A549 (cell line): ENCODE measurements at regions not wholly inside any gene's neighbourhood (a gene's known extent, or its start where the extent isn't known, plus 50 kb on each side); places are given as distances from the start of the nearest gene placed in this dataset.
"Not testable (repeated sequence)": the region's sequence is repeated elsewhere in the genome, so short reads cannot be mapped to it uniquely, and the experiment has no call there.

Source experiments
- ATAC-seq, 2 experiments: fragments of 200-7000 bp in 1 of 2; fragments of >200 bp in 1 of 2; cut with Nextera tagmentation in 1 of 2; cut with Tn5 transposase in 1 of 2; 3 replicates each; pipeline versions ENCODE4 v1.8.0 to v1.9.1; 2018 to 2020; ENCODE audit warnings: mild to moderate bottlenecking in 1 of 2, moderate library complexity in 1 of 2
- CTCF ChIA-PET: fragments of 300-600 bp; sonication (Branson Sonifier 250); formaldehyde crosslinking; extraction: SDS; loops from one replicate; lab custom pipeline; 2021; ENCODE audit warnings: antibody characterized with exemption, inconsistent platforms; lab: Yijun Ruan, JAX
- POLR2A ChIA-PET: fragments of 350-600 bp; formaldehyde crosslinking; extraction: SDS; loops from one replicate; lab custom pipeline; 2021; ENCODE audit warnings: antibody characterized with exemption, inconsistent platforms; lab: Yijun Ruan, JAX
- DNase-seq, 2 experiments: peaks; one replicate each; pipeline versions ENCODE4 v3.0.0 to v3.0.0-alpha.2; 2011 to 2016; ENCODE audit warnings: low read depth in 1 of 2, low spot score in 1 of 2
- FAIRE-seq: peaks from 2 replicates; lab custom pipeline; 2011; peaks lifted over from hg19 to GRCh38; lab: Jason Lieb, UNC
- H3K27ac ChIP-seq, 2 experiments: fragments of >200 bp; sonication (Bioruptor Twin); formaldehyde crosslinking; 3 replicates each; pipeline ENCODE4 v1.5.1; 2016 to 2017
- H3K4me1 ChIP-seq: fragments of >200 bp; sonication (Bioruptor Twin); formaldehyde crosslinking; 3 replicates; pipeline ENCODE4 v1.6.1; 2016
- H3K4me2 ChIP-seq: fragments of >200 bp; sonication (Bioruptor Twin); formaldehyde crosslinking; 3 replicates; pipeline ENCODE4 v1.6.1; 2016
- H3K4me3 ChIP-seq: fragments of >200 bp; sonication (Bioruptor Twin); formaldehyde crosslinking; 3 replicates; pipeline ENCODE4 v1.5.1; 2016
- H3K9me3 ChIP-seq: fragments of >200 bp; sonication (Bioruptor Twin); formaldehyde crosslinking; 3 replicates; pipeline ENCODE4 v1.6.1; 2016
- CBX2 ChIP-seq: fragments of 200-600 bp; sonication (generic); IDR thresholded peaks from 2 replicates; pipeline ENCODE4 v1.6.1; 2016; ENCODE audit warnings: low read depth, mild to moderate bottlenecking, borderline replicate concordance
- CBX8 ChIP-seq: fragments of 200-600 bp; sonication (generic); IDR thresholded peaks from 2 replicates; pipeline ENCODE4 v1.6.1; 2016
- CTCF ChIP-seq: fragments of >200 bp; sonication (Bioruptor Twin); formaldehyde crosslinking; IDR thresholded peaks from 3 replicates; pipeline ENCODE4 v1.5.1; 2016
- FOSL2 ChIP-seq, 2 experiments: fragments of 450-650 bp in 1 of 2; fragments of >200 bp in 1 of 2; sonication (Bioruptor Twin) in 1 of 2; formaldehyde crosslinking; IDR thresholded peaks; 2 replicates each; pipeline versions ENCODE4 v1.5.0 to v1.6.1; 2016 to 2020; ENCODE audit warnings: mild to moderate bottlenecking in 1 of 2, moderate library complexity in 1 of 2
- HEYL ChIP-seq: fragments of 250-450 bp; sonication (Bioruptor Pico); IDR thresholded peaks from 2 replicates; pipeline ENCODE4 v1.8.0; 2021; ENCODE audit warnings: mild to moderate bottlenecking, moderate library complexity
- HMGXB4 ChIP-seq: fragments of 250-450 bp; sonication (Bioruptor Pico); IDR thresholded peaks from 2 replicates; pipeline ENCODE4 v1.5.0; 2021; ENCODE audit warnings: mild to moderate bottlenecking, moderate library complexity, borderline replicate concordance
- HOXA7 ChIP-seq: fragments of 250-450 bp; sonication (Bioruptor Pico); IDR thresholded peaks from 2 replicates; pipeline ENCODE4 v1.5.0; 2020; ENCODE audit warnings: mild to moderate bottlenecking, moderate library complexity
- KDM1A ChIP-seq: fragments of 200-600 bp; sonication (generic); IDR thresholded peaks from 2 replicates; pipeline ENCODE4 v1.6.1; 2016; ENCODE audit warnings: low read depth, mild to moderate bottlenecking
- MAFK ChIP-seq: fragments of 450-650 bp; IDR thresholded peaks from 2 replicates; pipeline ENCODE4 v1.6.1; 2014; ENCODE audit not compliant: partially characterized antibody
- MYC ChIP-seq: IDR thresholded peaks from 2 replicates; pipeline ENCODE4 v1.6.1; 2012; ENCODE audit warnings: mild to moderate bottlenecking, inconsistent platforms, low read length, improper control_type of control experiment, borderline replicate concordance
- NR3C1 ChIP-seq: fragments of >200 bp; sonication (Bioruptor Twin); formaldehyde crosslinking; IDR thresholded peaks from 3 replicates; pipeline ENCODE4 v1.6.1; 2017
- PBX3 ChIP-seq: IDR thresholded peaks from 2 replicates; pipeline ENCODE4 v1.6.1; 2012
- RCOR1 ChIP-seq: fragments of 150-350 bp; IDR thresholded peaks from 2 replicates; pipeline ENCODE4 v1.6.1; 2014; ENCODE audit warnings: antibody characterized with exemption, low read length, low read depth
- RFX5 ChIP-seq: fragments of 450-650 bp; IDR thresholded peaks from 2 replicates; pipeline ENCODE4 v1.7.1; 2014; ENCODE audit warnings: antibody characterized with exemption, mild to moderate bottlenecking, moderate library complexity
- SMC3 ChIP-seq: fragments of >200 bp; sonication (Bioruptor Twin); formaldehyde crosslinking; IDR thresholded peaks from 3 replicates; pipeline ENCODE4 v1.6.1; 2018; ENCODE audit warnings: inconsistent platforms
- SREBF2 ChIP-seq: fragments of 450-650 bp; IDR thresholded peaks from 2 replicates; pipeline ENCODE4 v1.6.1; 2014; ENCODE audit warnings: mild to moderate bottlenecking, moderate library complexity
- USF2 ChIP-seq: fragments of 450-650 bp; IDR thresholded peaks from 2 replicates; pipeline ENCODE4 v1.6.1; 2014; ENCODE audit warnings: antibody characterized with exemption
- ZFP36 ChIP-seq: fragments of 450-650 bp; IDR thresholded peaks from 2 replicates; pipeline ENCODE4 v1.6.1; 2014; ENCODE audit warnings: borderline replicate concordance; ENCODE audit not compliant: partially characterized antibody
- WGBS: methylation state at CpG from one replicate; pipeline ENCODE4 v1.1.6; 2017; ENCODE audit errors: missing lambda C conversion rate; 5-methylcytosine and 5-hydroxymethylcytosine counted together

- no peak for TF ChIP-seq CTCF
These were observed 466.4 kb downstream of the SIPA1L2 start (continued) for GRCh38 chr1:232163533-232163932.

- H3K4me2 ChIP-seq: no peak overlapping the region
- H3K4me1 ChIP-seq: peaks cover 20% of the 10 kb centered on the region
- 87% methylated on average over 1 of the region's 1 CpG for WGBS
- no peak for ATAC-seq
- H3K4me3 ChIP-seq: no peak overlapping the region
- no peak for TF ChIP-seq HOXA7 (CRISPR knock-in tag)
- no peak for TF ChIP-seq ZFP36
- no peak for TF ChIP-seq USF2
- no peak for TF ChIP-seq RCOR1
- no peak for TF ChIP-seq FOSL2 (IDR thresholded peaks at IDR 0.05)
- TF ChIP-seq FOSL2 (CRISPR knock-in tag; IDR thresholded peaks at IDR 0.05): no peak
- no peak for TF ChIP-seq CTCF
- no peak for TF ChIP-seq CBX8
- TF ChIP-seq PBX3: no peak
- no peak for TF ChIP-seq HEYL (CRISPR knock-in tag)
- no peak for TF ChIP-seq HMGXB4 (CRISPR knock-in tag)
- no peak for TF ChIP-seq RFX5
- TF ChIP-seq MYC: no peak
- TF ChIP-seq SMC3: no peak
- TF ChIP-seq SREBF2: no peak
- no peak for TF ChIP-seq MAFK
- no peak for TF ChIP-seq KDM1A
- TF ChIP-seq CBX2: no peak
- TF ChIP-seq NR3C1: no peak
- TF ChIP-seq, all 56 proteins: peak for 0
- H3K9me3 ChIP-seq: no peaks in the 10 kb centered on the region
- CTCF ChIA-PET: no interaction called here
- POLR2A ChIA-PET: no interaction called here
- DNase-seq (no peak), FAIRE-seq (no peak)
- H3K27ac ChIP-seq: no peak overlapping the region
These were observed 467.9 kb downstream of the SIPA1L2 start for GRCh38 chr1:232162001-232162400.

GRCh38 chr1:232158558-232158957 lies 471.4 kb downstream of the SIPA1L2 start:
- H3K27ac ChIP-seq, CTCF ChIA-PET, ATAC-seq, DNase-seq, H3K4me1 ChIP-seq, FAIRE-seq, H3K9me3 ChIP-seq, H3K4me3 ChIP-seq, POLR2A ChIA-PET, H3K4me2 ChIP-seq: not testable (repeated sequence)
- 92% methylated on average over 2 of the region's 2 CpGs for WGBS

- 56% methylated on average over 3 of the region's 3 CpGs for WGBS
- H3K4me1 ChIP-seq, H3K9me3 ChIP-seq, ATAC-seq, H3K27ac ChIP-seq, FAIRE-seq, DNase-seq, POLR2A ChIA-PET, H3K4me3 ChIP-seq, CTCF ChIA-PET, H3K4me2 ChIP-seq: not testable (repeated sequence)
These were observed 473.9 kb downstream of the SIPA1L2 start for GRCh38 chr1:232156070-232156469.
